GM21447 (cell line): ENCODE measurements at regions not wholly inside any gene's neighbourhood (a gene's known extent, or its start where the extent isn't known, plus 50 kb on each side); places are given as distances from the start of the nearest gene placed in this dataset.
"Not testable (repeated sequence)": the region's sequence is repeated elsewhere in the genome, so short reads cannot be mapped to it uniquely, and the experiment has no call there.

ENCODE experiments used
- ATAC-seq: cut with Tn5 transposase; IDR thresholded peaks from one replicate; pipeline ENCODE4 v1.9.1; 2021; ENCODE audit not compliant: unreplicated experiment

DNA sequence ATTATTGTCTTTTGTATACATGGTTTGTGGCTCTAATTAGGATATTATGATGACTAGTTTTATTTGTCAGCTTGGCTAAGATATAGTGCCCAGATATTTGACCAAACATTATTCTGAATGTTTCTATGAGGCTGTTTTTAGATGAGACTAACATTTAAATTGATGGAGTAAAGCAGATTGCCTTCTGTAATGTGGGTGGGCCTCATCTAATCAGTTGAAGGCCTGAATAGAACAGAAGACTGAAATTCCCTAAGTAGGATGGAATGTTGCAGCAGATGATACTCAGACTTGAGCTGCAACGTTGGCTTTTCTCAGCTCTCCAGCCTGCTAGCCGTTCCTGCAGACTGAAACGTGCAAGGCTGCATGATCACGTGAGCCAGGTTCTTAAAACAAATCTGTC is 546.5 kb downstream of the EDEM1 start:
- ATAC-seq: no peak

DNA sequence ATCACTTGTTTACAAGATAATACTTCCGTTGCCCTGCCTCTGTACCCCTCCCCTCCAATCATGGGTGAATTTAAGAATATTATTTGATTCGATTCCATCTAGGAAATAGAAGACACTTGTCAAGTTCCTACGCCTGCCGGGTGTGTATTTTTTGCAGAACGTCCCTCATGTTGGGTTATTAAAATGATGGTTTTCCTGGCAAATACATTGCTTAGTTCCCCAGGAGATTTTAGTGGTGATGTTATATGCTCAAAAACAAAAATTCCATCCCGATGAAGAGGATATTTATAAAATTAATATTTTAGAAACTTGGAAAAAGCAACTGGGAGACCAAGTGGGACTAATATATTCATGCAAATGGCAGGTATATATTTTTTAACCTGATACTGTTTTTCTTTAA is 548.4 kb downstream of the EDEM1 start:
- ATAC-seq: no peak

GRCh38 chr3:5739299-5739935 is 551.9 kb downstream of the EDEM1 start:
- ATAC-seq: no peak

GRCh38 chr3:5739949-5740348 is 552.4 kb downstream of the EDEM1 start:
- no peak for ATAC-seq

DNA sequence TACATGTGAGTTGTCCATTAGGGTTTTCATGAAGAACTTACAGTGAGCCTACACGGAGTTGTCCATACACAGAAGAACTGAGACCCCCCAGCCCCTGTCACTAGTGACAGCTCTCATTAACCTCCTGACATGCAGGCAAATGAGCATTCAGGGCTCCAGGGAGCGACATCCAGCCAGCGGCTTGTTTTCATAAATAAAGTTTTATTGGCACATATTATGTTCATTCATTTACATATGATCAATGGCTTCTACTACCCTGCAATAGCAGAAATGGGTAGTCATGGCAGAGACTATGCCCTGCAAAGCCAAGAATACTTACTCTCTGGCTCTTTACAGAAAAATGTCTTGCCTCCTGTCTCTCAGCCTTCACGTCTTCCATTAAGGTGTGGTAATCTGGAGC is 553.5 kb downstream of the EDEM1 start:
- ATAC-seq: no peak

DNA sequence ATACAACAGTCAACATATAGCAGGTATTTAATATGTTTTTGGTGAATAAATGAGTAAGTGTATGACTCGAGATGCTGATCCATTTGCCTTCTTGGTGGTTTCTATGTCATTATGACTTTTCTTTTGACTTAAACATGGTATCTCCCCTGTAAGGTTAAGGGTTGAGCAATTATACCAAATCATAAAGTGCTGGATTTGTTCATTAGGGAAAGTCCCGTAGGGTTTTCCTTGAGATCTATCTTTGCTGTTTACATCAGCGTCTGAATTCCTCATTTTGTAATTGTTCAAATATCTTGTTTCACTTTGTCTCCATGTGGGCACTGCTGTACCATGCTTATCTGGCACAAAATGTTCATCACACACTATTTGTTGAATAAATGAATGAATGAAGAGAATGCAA is 562.6 kb downstream of the EDEM1 start:
- no peak for ATAC-seq

- ATAC-seq: no peak
Measured at GRCh38 chr3:5750874-5751640, 563.5 kb downstream of the EDEM1 start.

DNA sequence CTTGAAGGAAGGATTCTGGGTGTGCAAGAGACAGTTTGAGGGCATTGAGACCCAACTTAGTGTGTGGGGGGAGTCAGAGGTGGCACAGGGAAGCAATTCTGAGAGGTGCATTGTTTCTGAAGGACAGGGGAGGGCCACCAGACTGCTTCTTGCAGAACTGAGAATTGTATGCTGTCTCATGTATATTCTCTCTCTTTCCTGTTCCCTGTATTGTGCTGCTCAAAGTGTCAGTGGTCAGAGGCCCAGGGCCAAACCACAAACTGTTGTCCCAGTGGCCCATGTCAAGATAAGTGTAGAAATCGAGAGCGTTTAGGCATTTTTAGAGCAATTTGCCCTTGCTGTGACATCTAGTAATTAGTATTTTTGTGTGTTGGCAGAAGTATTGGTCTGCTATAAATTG is 567.1 kb downstream of the EDEM1 start:
- ATAC-seq: peak; percentile 70

DNA sequence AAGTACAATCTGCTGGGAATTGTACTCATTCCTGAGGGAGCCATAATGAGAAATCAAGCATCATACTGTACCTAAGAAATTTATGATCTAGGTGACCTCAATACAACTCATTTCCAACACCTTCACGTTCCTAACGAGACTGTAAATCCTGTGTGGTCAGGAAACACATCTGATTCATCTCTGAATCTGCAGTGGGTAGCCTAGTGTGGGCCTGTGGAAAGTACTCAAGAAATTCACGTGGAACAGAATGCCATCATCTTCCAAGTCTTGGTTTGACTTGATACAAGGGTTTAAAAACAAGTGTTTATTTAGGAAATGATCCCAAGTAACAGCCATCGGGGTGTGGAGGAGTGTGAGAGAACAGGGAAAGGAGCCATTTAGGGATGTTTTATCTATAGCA is 568.9 kb downstream of the EDEM1 start:
- ATAC-seq: no peak

DNA sequence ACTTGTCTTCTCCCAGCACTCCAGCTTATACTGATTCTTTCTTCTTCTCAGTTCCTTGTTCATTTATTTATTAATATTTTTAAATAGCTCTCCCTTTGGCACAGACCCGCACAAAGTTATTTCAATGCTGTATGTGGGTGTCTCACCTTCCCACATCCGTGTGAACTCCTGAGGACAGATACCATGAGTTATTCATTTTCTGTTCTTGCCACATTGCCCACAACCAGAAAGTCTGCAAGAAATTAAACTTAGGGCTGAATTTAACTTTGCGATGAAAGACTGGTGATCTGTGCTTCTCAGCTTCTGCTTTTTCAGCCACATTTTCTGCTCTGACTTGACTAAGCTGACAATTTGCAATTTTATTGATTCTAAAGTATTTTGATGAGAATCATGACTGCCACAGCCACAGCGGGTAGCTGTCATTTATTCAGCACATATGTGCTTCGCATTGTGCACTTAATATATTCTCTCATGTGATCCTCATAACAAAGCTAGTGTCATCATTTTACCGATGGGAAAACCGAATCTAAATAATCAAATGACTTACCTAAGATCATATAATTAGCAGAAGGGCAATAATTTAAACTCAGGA is 569.8 kb downstream of the EDEM1 start:
- no peak for ATAC-seq

GRCh38 chr3:5758699-5759098 is 571.2 kb downstream of the EDEM1 start:
- no peak for ATAC-seq

GRCh38 chr3:5762506-5762905 is 575.0 kb downstream of the EDEM1 start:
- no peak for ATAC-seq

GRCh38 chr3:5766848-5767247 is 579.3 kb downstream of the EDEM1 start:
- no peak for ATAC-seq

DNA sequence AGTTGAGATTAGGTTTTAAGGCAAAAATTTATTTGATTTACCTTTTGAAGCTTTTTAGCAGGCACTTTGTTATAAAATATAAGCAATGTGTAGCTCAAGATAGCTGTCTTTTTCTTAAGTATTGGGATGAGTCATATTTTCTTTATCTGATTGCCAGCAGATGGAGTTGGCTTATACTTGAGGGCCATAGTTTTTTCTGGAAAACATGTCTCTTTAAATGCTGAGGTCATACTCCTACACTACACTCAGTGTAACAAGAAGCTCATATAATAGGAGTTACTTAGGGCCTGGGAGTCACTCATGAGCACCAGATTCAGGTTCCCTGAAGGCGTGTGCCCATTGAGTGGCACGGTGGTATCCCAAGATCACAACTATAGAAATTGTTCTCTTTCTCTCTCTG is 579.8 kb downstream of the EDEM1 start:
- no peak for ATAC-seq

GRCh38 chr3:5768281-5768945 is 580.9 kb downstream of the EDEM1 start:
- ATAC-seq: no peak

DNA sequence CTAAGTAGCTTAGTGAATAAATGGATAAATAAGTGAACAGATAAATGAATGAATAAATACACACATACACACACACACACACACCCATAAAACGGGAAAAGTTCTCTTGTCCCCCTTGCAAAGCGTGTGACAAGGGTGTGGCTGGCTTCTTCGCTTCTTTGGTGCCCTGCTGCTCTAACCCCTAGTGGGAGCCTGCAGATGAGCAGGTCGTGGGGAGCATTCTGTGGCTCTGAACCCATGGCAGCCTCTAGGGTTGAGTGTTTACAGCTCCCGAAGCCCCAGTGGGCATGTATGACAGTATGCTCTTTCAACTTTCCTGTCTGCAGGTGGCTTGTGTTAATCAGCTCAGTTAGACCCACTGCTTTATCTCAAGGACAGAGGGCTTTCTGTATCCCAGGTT is 582.3 kb downstream of the EDEM1 start:
- no peak for ATAC-seq

- no peak for ATAC-seq
Measured at GRCh38 chr3:5774337-5774736, 586.8 kb downstream of the EDEM1 start.

GRCh38 chr3:5775100-5775499 is 587.6 kb downstream of the EDEM1 start:
- not testable (repeated sequence) for ATAC-seq

GRCh38 chr3:5784690-5785089 is 597.2 kb downstream of the EDEM1 start:
- no peak for ATAC-seq

DNA sequence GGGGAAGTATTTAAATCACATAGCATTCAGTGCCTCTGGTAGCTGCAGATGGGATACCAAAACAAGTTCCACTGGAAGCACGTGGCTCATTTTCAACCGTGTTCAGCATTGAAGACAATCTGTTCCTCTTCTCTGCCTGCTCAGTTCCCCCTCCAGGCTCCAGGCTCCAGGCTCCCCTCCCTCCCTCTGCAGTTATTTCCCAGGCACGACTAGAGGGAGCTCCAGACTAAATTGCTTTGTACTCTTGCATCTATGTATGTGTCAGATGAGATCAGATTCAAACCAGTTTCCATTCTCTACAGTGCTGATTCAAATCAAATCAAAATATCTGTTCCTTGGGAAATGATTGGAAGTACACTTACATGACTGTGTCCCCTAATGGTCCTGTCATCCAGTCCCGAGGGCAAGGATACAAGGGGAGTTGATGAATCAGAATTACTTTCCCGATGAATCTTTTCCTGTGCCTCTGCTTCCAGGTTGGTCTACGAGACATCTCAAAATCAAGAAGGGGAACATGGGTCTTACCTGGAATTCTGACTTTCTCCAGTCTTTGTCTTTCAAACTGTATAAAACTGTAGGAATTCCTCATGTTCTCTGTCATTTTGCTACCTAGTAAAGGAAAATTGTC is 600.5 kb downstream of the EDEM1 start:
- ATAC-seq: no peak

DNA sequence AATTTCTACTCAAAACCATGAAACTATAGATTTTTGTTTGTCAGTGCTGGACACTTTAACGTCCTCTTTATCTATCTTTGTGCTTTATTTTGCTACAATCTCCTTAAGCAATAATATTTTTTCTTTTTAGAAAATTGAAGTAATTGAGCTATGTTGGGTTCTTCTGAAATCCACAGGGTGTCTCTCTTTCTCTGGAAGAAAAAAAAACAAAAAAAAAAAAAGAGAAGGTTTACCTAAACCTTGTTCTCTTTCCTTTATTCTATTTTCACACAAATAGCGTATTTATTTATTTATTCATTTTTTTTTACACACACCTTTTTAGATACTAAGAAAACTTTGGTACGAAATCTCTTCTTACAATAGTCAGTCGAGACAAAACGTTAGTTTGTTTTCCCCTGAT is 601.0 kb downstream of the EDEM1 start:
- no peak for ATAC-seq
